Endothelial cell (in vitro differentiated cells): ENCODE measurements at regions not wholly inside any gene's neighbourhood (a gene's known extent, or its start where the extent isn't known, plus 50 kb on each side); places are given as distances from the start of the nearest gene placed in this dataset.

ENCODE experiments used
- DNase-seq: peaks from one replicate; pipeline ENCODE4 v3.0.0; 2021; ENCODE audit warnings: low spot score
- H3K27ac Mint-ChIP-seq: one replicate; pipeline ENCODE4 v1.8.0; 2021; ENCODE audit warnings: mixed read lengths, inconsistent platforms; ENCODE audit not compliant: unreplicated experiment
- H3K27me3 Mint-ChIP-seq: one replicate; pipeline ENCODE4 v1.8.0; 2021; ENCODE audit warnings: mild to moderate bottlenecking, moderate library complexity, mixed read lengths, inconsistent platforms; ENCODE audit not compliant: unreplicated experiment
- H3K36me3 Mint-ChIP-seq: one replicate; pipeline ENCODE4 v1.8.0; 2021; ENCODE audit warnings: mild to moderate bottlenecking, low read depth, mixed read lengths, inconsistent platforms; ENCODE audit not compliant: unreplicated experiment
- H3K4me1 Mint-ChIP-seq: one replicate; pipeline ENCODE4 v1.8.0; 2021; ENCODE audit warnings: mild to moderate bottlenecking, mixed read lengths, inconsistent platforms; ENCODE audit not compliant: unreplicated experiment
- H3K4me3 Mint-ChIP-seq: one replicate; pipeline ENCODE4 v1.8.0; 2021; ENCODE audit warnings: mild to moderate bottlenecking, mixed read lengths, inconsistent platforms; ENCODE audit not compliant: unreplicated experiment
- H3K9me3 Mint-ChIP-seq: one replicate; pipeline ENCODE4 v1.8.0; 2021; ENCODE audit warnings: mixed read lengths, inconsistent platforms; ENCODE audit not compliant: unreplicated experiment
- CTCF ChIP-seq: fragments of 200-600 bp; sonication (generic); IDR thresholded peaks from one replicate; pipeline ENCODE4 v1.5.0; 2021; ENCODE audit warnings: antibody characterized with exemption; ENCODE audit not compliant: unreplicated experiment

- H3K4me1 Mint-ChIP-seq, result no peaks in the 10 kb centered on the region
- no peaks in the 10 kb centered on the region for H3K36me3 Mint-ChIP-seq
- no peaks in the 10 kb centered on the region for H3K9me3 Mint-ChIP-seq
- no peak for TF ChIP-seq CTCF
- no peak overlapping the region for H3K4me3 Mint-ChIP-seq
- H3K27me3 Mint-ChIP-seq, result no peaks in the 10 kb centered on the region
- H3K27ac Mint-ChIP-seq, result no peak overlapping the region
- no peak for DNase-seq
Measured at GRCh38 chr5:164561933-164562872, 1056.8 kb downstream of the MAT2B start.

GRCh38 chr5:164563370-164563769, 1058.0 kb downstream of the MAT2B start:
- Mint-ChIP-seq H3K4me3 (no peak overlapping the region), H3K36me3 (no peaks in the 10 kb centered on the region), H3K9me3 (no peaks in the 10 kb centered on the region), H3K4me1 (no peaks in the 10 kb centered on the region), H3K27ac (no peak overlapping the region), H3K27me3 (no peaks in the 10 kb centered on the region)
- no peak for DNase-seq
- TF ChIP-seq CTCF, result no peak

- Mint-ChIP-seq H3K27me3 (no peaks in the 10 kb centered on the region), H3K9me3 (no peaks in the 10 kb centered on the region), H3K27ac (no peak overlapping the region), H3K4me3 (no peak overlapping the region), H3K36me3 (no peaks in the 10 kb centered on the region), H3K4me1 (peaks cover 3% of the 10 kb centered on the region)
- TF ChIP-seq CTCF, result no peak
- DNase-seq, result no peak
Measured at GRCh38 chr5:164573397-164573796, 1068.0 kb downstream of the MAT2B start.

GRCh38 chr5:164577201-164577600, 1071.8 kb downstream of the MAT2B start:
- Mint-ChIP-seq H3K36me3 (no peaks in the 10 kb centered on the region), H3K4me3 (no peak overlapping the region), H3K9me3 (no peaks in the 10 kb centered on the region), H3K27ac (no peak overlapping the region), H3K4me1 (peaks cover 3% of the 10 kb centered on the region), H3K27me3 (no peaks in the 10 kb centered on the region)
- no peak for DNase-seq
- no peak for TF ChIP-seq CTCF

- no peak for TF ChIP-seq CTCF
- H3K36me3 Mint-ChIP-seq, result no peaks in the 10 kb centered on the region
- no peak overlapping the region for H3K27ac Mint-ChIP-seq
- no peaks in the 10 kb centered on the region for H3K27me3 Mint-ChIP-seq
- no peaks in the 10 kb centered on the region for H3K9me3 Mint-ChIP-seq
- H3K4me3 Mint-ChIP-seq, result no peak overlapping the region
- peaks cover 3% of the 10 kb centered on the region for H3K4me1 Mint-ChIP-seq
- no peak for DNase-seq
Measured at GRCh38 chr5:164577742-164578141, 1072.3 kb downstream of the MAT2B start.
